22Rv1 (cell line): ENCODE measurements at regions not wholly inside any gene's neighbourhood (a gene's known extent, or its start where the extent isn't known, plus 50 kb on each side); places are given as distances from the start of the nearest gene placed in this dataset.

Experiments used
- H3K27ac ChIP-seq: fragments of 450-650 bp; 2 replicates; pipeline ENCODE4 v1.5.1; 2017
- CTCF ChIP-seq: fragments of 450-650 bp; IDR thresholded peaks from 2 replicates; pipeline ENCODE4 v1.5.1; 2017; ENCODE audit warnings: mild to moderate bottlenecking
- ZFX ChIP-seq: fragments of 450-650 bp; IDR thresholded peaks from 2 replicates; pipeline ENCODE4 v1.6.1; 2017; ENCODE audit warnings: antibody characterized with exemption, borderline replicate concordance

- no peak overlapping the region for H3K27ac ChIP-seq
- TF ChIP-seq CTCF (no peak), ZFX (no peak)
Measured at GRCh38 chr9:107064378-107064777, 201.4 kb downstream of the ZNF462 start.

GRCh38 chr9:107065549-107065948 lies 202.6 kb downstream of the ZNF462 start:
- no peak overlapping the region for H3K27ac ChIP-seq
- TF ChIP-seq ZFX = no peak
- no peak for TF ChIP-seq CTCF

GRCh38 chr9:107067739-107068416 lies 204.9 kb downstream of the ZNF462 start:
- no peak for TF ChIP-seq CTCF
- no peak for TF ChIP-seq ZFX

GRCh38 chr9:107068581-107068980 lies 205.6 kb downstream of the ZNF462 start:
- TF ChIP-seq CTCF (no peak), ZFX (no peak)
- H3K27ac ChIP-seq = peak overlapping the region; percentile 100

More at GRCh38 chr9:107067739-107068416, 204.9 kb downstream of the ZNF462 start:
- peak overlapping the region; percentile 100 for H3K27ac ChIP-seq

GRCh38 chr9:107070586-107070985 lies 207.6 kb downstream of the ZNF462 start:
- H3K27ac ChIP-seq = no peak overlapping the region
- no peak for TF ChIP-seq ZFX
- TF ChIP-seq CTCF = no peak

- TF ChIP-seq CTCF (no peak), ZFX (no peak)
- H3K27ac ChIP-seq = no peak overlapping the region
Measured at GRCh38 chr9:107078061-107078460, 205.0 kb upstream of the RAD23B start.

GRCh38 chr9:107079589-107079988 lies 203.5 kb upstream of the RAD23B start:
- TF ChIP-seq ZFX (no peak), CTCF (no peak)
- H3K27ac ChIP-seq = no peak overlapping the region
